ENCODE measurements at regions not wholly inside any gene's neighbourhood (a gene's known extent, or its start where the extent isn't known, plus 50 kb on each side); places are given as distances from the start of the nearest gene placed in this dataset.

DNA sequence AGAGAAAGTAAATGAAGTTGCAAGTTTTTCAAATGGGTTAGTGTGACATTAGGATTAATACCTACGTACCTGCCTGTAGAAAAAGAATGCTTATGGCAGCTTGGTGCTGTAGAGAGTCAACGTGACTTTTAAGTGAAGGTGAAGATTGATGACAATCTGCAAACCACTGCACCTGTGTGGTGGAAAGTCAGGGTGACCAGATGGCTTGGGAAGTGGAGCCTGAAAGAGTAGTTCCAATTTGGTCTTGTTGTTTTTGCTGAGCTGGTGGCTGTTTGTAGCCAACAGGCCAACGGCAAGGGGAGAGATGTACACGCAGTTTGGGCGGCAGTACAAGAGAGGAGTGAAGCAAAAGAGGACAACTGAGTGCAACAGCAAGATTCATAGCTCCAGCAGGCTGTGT is 78.1 kb upstream of the JAK1 start:
- CTCF ChIA-PET, result interaction anchor here (0.6 to 1.0 kb wide), 3 partner anchors 33 to 176 kb away, joined by 3 to 4 read pairs (median 3); no protein-coding TSS in a partner anchor
- DNase-seq (no peak), ATAC-seq (no peak)
- Mint-ChIP-seq H3K9me3 (ENCODE audit: low read depth) (no peaks in the 10 kb centered on the region), H3K4me3 (no peak overlapping the region), H3K4me1 (peaks cover 32% of the 10 kb centered on the region), H3K27ac (no peak overlapping the region), H3K27me3 (no peaks in the 10 kb centered on the region), H3K36me3 (ENCODE audit: low read depth) (no peaks in the 10 kb centered on the region)
- intact Hi-C loops (cut with DNase I, micrococcal nuclease), result loop anchor here (5.0 to 10.0 kb wide), 4 partner anchors 42 to 360 kb away; no protein-coding TSS in a partner anchor
- POLR2A ChIA-PET, result no interaction called here

DNA sequence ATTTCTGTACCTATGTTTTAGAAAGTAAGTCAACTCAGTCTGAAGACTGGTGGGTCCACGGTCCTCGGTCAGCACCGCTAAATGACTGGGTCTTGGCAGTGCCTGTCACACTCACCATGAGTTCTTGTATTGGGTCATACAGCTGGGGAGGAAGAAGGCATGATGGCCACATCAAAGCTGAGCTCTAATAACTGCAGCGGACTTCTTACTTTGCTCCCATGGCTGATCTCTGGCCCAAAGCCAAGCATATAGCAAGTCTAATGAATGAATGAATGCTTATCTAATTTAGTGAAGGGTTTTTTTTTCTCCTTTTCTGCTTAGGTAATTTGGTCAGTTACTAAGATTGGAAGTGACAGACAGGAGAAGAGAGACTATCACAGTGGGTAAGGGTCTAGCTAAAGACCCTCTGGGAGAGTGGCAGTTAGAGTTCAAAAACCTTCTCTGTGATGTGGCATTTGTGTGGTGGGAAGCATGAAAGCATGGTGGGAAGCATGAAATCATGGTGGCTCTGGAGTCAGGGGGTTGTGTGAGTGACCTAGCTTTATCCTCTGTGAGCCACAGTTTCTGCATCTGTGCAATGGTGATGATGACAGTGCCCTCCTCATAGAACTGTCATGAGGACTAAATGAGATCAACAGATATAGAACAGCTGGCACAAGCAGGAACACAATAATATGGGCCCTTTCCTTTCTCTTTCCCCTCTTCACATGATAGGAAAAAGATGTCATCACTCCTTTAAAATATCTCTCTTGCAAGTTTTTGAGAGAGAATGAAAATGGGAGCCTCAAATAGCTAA is 78.9 kb upstream of the JAK1 start:
- ATAC-seq (no peak), DNase-seq (no peak)
- Mint-ChIP-seq H3K27ac (no peak overlapping the region), H3K9me3 (ENCODE audit: low read depth) (no peaks in the 10 kb centered on the region), H3K4me1 (peaks cover 40% of the 10 kb centered on the region), H3K4me3 (no peak overlapping the region), H3K27me3 (no peaks in the 10 kb centered on the region), H3K36me3 (ENCODE audit: low read depth) (no peaks in the 10 kb centered on the region)
- POLR2A ChIA-PET, result no interaction called here
- intact Hi-C loops (cut with DNase I, micrococcal nuclease), result loop anchor here in 1 of 2 experiments (10.0 kb wide), 1 partner anchor 360 kb away; no protein-coding TSS in a partner anchor
- CTCF ChIA-PET, result interaction anchor here (2.0 kb wide), 1 partner anchor 17 kb away, joined by 7 read pairs; no protein-coding TSS in a partner anchor

DNA sequence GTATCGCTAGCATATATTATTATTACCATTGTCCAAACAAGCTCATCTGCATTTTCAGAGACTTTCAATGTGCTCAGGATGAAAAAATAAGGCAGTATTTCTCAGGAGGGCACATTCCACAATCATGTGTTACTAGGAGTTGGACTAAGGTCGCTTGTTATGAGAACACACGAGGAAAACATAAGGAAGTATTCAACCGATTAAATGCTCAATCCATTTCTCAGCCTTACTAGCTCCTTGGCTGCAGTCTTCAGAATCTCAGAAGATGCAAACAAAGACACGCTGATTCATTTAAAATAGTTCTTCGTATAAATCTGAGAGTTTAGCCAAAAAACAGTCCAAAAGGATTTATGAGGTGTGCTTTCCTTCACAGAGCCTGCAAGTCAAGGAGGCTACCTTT is 82.0 kb upstream of the JAK1 start:
- H3K4me3 Mint-ChIP-seq, result no peak overlapping the region
- H3K9me3 Mint-ChIP-seq (ENCODE audit: low read depth), result no peaks in the 10 kb centered on the region
- no peaks in the 10 kb centered on the region for H3K36me3 Mint-ChIP-seq (ENCODE audit: low read depth)
- ChIA-PET CTCF (no interaction called here), POLR2A (interaction anchor here (0.5 kb wide), 1 partner anchor 72 kb away, joined by 3 read pairs; no protein-coding TSS in a partner anchor)
- DNase-seq (no peak), ATAC-seq (no peak)
- H3K27ac Mint-ChIP-seq, result no peak overlapping the region
- H3K4me1 Mint-ChIP-seq, result peaks cover 32% of the 10 kb centered on the region
- intact Hi-C loops (cut with DNase I, micrococcal nuclease), result loop anchor here in 1 of 2 experiments (10.0 kb wide), 1 partner anchor 364 kb away; no protein-coding TSS in a partner anchor
- H3K27me3 Mint-ChIP-seq, result no peaks in the 10 kb centered on the region

DNA sequence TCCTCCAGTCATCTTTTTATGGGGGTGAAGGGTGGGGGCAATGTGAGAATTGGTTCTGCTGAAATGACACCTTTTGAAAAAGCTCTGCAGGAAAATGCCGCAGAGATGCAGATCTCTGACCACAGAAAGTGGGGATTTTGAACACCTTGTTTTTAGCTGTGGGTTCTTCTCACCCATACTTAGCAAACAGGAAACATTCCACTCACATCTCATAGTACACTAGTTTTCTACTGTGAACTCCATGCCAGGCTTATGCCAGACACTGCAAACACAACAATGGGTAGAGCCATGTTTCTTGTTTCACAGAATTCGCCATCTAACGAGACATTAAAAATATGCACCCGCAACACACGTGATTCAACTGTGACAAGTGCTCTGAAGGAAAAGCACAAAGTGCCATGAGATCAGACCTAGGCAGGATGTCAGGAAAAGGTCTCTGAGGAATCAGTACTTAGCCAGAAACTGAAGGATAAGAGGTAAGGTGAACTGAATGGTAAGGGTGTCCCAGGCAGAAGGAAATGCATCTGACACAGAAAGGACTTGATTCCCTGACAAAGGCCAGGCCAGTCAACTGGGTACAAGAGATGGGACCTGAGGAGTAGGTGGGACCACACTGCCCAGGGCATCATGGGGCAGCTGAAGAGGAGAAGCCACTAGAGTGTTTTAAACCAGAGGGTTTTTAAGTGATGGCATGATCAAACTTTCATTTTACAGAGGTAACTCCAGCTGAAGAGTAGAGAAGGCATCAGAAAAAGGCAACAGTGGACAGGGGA is 83.8 kb upstream of the JAK1 start:
- ChIA-PET POLR2A (no interaction called here), CTCF (interaction anchor here (0.6 to 2.5 kb wide), 8 partner anchors 8 to 1029 kb away, joined by 3 to 9 read pairs (median 3); no protein-coding TSS in a partner anchor)
- Mint-ChIP-seq H3K4me3 (peak overlapping the region; percentile 13), H3K4me1 (peaks cover 29% of the 10 kb centered on the region), H3K27me3 (no peaks in the 10 kb centered on the region), H3K27ac (peak overlapping the region; percentile 64), H3K9me3 (ENCODE audit: low read depth) (no peaks in the 10 kb centered on the region), H3K36me3 (ENCODE audit: low read depth) (no peaks in the 10 kb centered on the region)
- intact Hi-C loops (cut with DNase I, micrococcal nuclease), result loop anchor here in 1 of 2 experiments (10.0 kb wide), 1 partner anchor 365 kb away; no protein-coding TSS in a partner anchor
- ATAC-seq (peak; percentile 70), DNase-seq (peak; percentile 25)

DNA sequence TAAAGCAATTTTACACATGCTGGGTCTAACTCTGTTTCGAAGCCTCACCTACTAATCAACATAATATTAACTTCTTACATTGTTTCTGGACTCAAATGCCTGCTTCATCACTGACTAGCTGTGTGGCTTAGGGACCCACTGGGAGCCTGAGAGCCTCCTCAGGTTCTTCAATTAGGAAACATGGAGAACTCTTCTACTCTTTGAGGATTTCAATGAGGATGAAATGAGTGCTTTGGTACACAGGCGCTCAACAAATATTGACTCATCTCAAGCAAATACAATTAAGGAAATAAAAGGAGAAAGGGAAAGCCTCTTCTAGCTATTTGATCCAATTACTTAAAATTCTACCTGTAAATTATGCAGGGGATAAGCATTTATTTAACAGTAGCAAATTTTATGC is 84.4 kb upstream of the JAK1 start:
- ATAC-seq (no peak), DNase-seq (no peak)
- POLR2A ChIA-PET, result no interaction called here
- intact Hi-C loops (cut with DNase I, micrococcal nuclease), result no loop called here
- Mint-ChIP-seq H3K4me3 (no peak overlapping the region), H3K9me3 (ENCODE audit: low read depth) (no peaks in the 10 kb centered on the region), H3K36me3 (ENCODE audit: low read depth) (peaks cover 1% of the 10 kb centered on the region), H3K27ac (no peak overlapping the region), H3K4me1 (peaks cover 29% of the 10 kb centered on the region), H3K27me3 (no peaks in the 10 kb centered on the region)
- CTCF ChIA-PET, result interaction anchor here (1.0 to 2.5 kb wide), 4 partner anchors 9 to 34 kb away, joined by 3 to 9 read pairs (median 4); no protein-coding TSS in a partner anchor

DNA sequence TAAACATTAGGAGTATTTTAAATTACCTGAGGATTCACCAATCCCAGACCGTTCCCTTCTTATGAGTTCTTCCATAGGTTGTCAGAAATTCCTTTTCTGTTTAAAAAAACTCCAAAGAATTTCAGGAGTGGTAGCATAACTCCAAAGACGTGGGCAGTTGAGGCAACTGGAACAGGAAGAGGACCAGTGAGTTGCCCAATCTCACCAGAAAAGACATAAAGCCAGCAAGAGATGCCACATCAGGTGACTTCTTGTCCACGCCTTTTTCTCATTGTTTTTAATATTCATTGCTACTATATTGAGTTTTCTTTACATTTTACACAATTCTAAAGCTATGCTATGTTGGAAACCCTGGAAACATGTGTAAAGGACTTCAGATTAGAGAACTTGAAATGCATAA is 88.1 kb upstream of the JAK1 start:
- Mint-ChIP-seq H3K27me3 (no peaks in the 10 kb centered on the region), H3K36me3 (ENCODE audit: low read depth) (peaks cover 17% of the 10 kb centered on the region), H3K4me1 (peaks cover 35% of the 10 kb centered on the region), H3K4me3 (no peak overlapping the region), H3K9me3 (ENCODE audit: low read depth) (no peaks in the 10 kb centered on the region), H3K27ac (no peak overlapping the region)
- ChIA-PET CTCF (interaction anchor here (1.5 kb wide), 1 partner anchor 20 kb away, joined by 3 read pairs; no protein-coding TSS in a partner anchor), POLR2A (no interaction called here)
- ATAC-seq (no peak), DNase-seq (no peak)
- intact Hi-C loops (cut with DNase I, micrococcal nuclease), result no loop called here

DNA sequence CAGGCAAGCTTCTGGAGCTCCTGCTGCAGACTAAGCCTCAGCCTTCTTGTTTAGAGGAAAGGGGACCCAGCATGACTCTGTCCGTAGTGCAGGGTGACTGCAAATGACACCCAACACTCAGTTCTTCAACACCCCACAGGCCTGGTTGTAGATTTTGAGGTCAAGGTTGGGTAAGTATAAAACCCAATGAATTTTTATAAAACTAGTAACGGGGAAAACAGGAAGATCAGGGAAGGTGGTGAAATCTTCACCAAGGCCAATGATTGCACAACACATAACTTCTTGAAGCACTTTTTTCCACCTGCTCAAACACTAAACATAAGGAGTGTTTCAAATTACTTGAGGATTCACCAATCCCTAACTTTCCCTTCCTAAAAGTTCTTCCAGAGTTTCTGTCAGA is 89.4 kb upstream of the JAK1 start:
- intact Hi-C loops (cut with DNase I, micrococcal nuclease), result no loop called here
- DNase-seq (no peak), ATAC-seq (no peak)
- H3K27ac Mint-ChIP-seq, result no peak overlapping the region
- POLR2A ChIA-PET, result no interaction called here
- peaks cover 17% of the 10 kb centered on the region for H3K36me3 Mint-ChIP-seq (ENCODE audit: low read depth)
- peaks cover 32% of the 10 kb centered on the region for H3K4me1 Mint-ChIP-seq
- CTCF ChIA-PET, result interaction anchor here (1.5 kb wide), 1 partner anchor 19 kb away, joined by 3 read pairs; no protein-coding TSS in a partner anchor
- H3K27me3 Mint-ChIP-seq, result no peaks in the 10 kb centered on the region
- no peaks in the 10 kb centered on the region for H3K9me3 Mint-ChIP-seq (ENCODE audit: low read depth)
- H3K4me3 Mint-ChIP-seq, result no peak overlapping the region

DNA sequence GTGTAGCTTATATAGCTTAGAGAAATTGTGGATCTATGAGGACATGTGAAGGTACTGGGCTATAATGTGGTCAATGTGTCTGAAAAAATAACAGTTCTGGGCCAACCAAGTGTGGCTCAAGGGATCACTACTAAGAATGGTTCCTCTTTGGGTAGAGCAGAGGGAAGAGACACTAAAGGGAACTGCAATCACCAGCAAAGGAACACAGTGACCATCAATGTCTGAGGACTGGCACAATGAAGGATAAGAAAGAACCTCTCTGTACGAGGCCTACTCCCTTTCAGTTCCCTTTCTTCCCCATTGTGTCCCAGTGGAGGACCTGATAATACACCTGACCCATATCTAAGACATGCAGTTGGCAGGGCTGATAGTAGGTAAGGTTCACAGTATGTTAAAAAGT is 89.9 kb upstream of the JAK1 start:
- no peaks in the 10 kb centered on the region for H3K9me3 Mint-ChIP-seq (ENCODE audit: low read depth)
- no peak overlapping the region for H3K4me3 Mint-ChIP-seq
- H3K4me1 Mint-ChIP-seq, result peaks cover 32% of the 10 kb centered on the region
- ChIA-PET CTCF (no interaction called here), POLR2A (no interaction called here)
- peaks cover 17% of the 10 kb centered on the region for H3K36me3 Mint-ChIP-seq (ENCODE audit: low read depth)
- no peaks in the 10 kb centered on the region for H3K27me3 Mint-ChIP-seq
- ATAC-seq (no peak), DNase-seq (no peak)
- H3K27ac Mint-ChIP-seq, result no peak overlapping the region
- intact Hi-C loops (cut with DNase I, micrococcal nuclease), result no loop called here

DNA sequence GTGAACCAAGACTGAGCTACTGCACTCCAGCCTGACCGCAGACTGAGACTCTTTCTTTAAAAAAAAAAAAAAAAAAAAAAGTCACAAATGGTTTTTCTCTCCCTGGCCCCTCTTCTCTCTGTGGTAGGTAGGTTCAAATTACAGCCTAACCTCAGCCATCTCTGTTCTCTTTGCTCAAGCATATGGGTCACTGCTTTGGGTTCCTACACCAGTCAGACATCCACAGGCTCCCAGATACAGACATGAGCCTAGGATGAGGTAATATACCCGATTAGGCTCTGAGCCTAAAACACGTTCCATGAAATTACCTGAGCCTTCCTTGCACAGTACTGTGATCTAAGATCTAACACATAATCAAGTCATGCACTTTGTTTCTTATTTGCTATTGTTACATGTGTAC is 90.5 kb upstream of the JAK1 start:
- H3K4me1 Mint-ChIP-seq, result peaks cover 27% of the 10 kb centered on the region
- ATAC-seq (no peak), DNase-seq (no peak)
- H3K27me3 Mint-ChIP-seq, result no peaks in the 10 kb centered on the region
- no peak overlapping the region for H3K27ac Mint-ChIP-seq
- H3K4me3 Mint-ChIP-seq, result no peak overlapping the region
- CTCF ChIA-PET, result no interaction called here
- intact Hi-C loops (cut with DNase I, micrococcal nuclease), result no loop called here
- no peaks in the 10 kb centered on the region for H3K9me3 Mint-ChIP-seq (ENCODE audit: low read depth)
- POLR2A ChIA-PET, result no interaction called here
- peaks cover 17% of the 10 kb centered on the region for H3K36me3 Mint-ChIP-seq (ENCODE audit: low read depth)

DNA sequence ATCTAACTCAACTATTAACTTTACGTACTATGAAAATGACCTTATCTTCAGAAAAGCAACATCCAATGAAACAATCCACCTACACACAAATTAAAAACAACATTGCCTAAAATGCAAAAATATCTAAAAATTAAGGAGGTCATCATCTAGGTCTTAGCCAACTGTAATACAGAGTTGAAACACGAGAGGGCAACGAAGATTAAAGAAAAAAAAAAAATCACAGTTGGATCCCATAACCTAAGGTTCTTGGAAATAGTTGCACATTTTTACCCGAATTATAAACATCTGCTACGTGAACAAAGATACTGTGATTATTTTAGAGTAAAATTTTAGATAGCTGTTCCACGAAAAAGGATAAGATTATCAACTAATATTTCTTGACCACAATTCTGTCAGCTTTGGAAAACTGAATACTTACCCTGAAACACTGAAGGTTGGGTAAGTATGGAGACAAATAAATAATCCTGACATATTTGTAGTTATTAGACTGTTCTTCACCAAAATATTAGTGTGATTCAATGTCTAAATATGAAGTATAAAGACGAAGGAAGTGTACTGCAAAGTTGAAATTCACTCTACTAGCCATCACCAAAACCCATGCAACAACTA is 88.0 kb upstream of the AK4 start:
- H3K4me3 Mint-ChIP-seq, result no peak overlapping the region
- H3K27ac Mint-ChIP-seq, result no peak overlapping the region
- ChIA-PET POLR2A (interaction anchor here (0.6 kb wide), 1 partner anchor 149 kb away, joined by 3 read pairs; no protein-coding TSS in a partner anchor), CTCF (interaction anchor here (0.5 to 2.4 kb wide), 10 partner anchors 10 to 878 kb away, joined by 3 to 9 read pairs (median 4); no protein-coding TSS in a partner anchor)
- peaks cover 19% of the 10 kb centered on the region for H3K36me3 Mint-ChIP-seq (ENCODE audit: low read depth)
- H3K4me1 Mint-ChIP-seq, result peaks cover 51% of the 10 kb centered on the region
- DNase-seq (no peak), ATAC-seq (no peak)
- intact Hi-C loops (cut with DNase I, micrococcal nuclease), result loop anchor here (1.0 to 10.0 kb wide), 7 partner anchors 8 to 1465 kb away; partner anchors contain the start of genes PGM1 (in 1 of the 2) and RAVER2 (in 1 of the 2)
- no peaks in the 10 kb centered on the region for H3K27me3 Mint-ChIP-seq
- H3K9me3 Mint-ChIP-seq (ENCODE audit: low read depth), result no peaks in the 10 kb centered on the region

DNA sequence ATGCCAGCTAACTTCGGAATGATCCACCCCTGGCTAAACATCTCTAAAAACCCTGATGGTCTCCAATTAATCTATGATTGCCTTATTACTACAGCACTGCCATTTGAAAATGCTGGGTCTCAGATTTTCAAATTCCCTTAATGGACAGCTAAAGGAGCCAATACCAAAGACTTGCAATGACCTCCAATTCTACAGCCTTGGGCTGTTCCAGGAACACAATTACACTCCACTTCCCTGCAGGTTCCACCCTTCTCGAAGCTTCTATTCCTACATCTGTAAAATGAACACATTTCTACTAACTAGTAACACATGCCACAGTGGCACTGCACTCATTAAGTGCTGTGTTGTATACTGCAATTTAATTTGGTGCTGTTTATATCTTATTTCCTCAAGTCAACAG is 85.7 kb upstream of the AK4 start:
- ChIA-PET CTCF (interaction anchor here (0.8 to 4.9 kb wide), 6 partner anchors 13 to 625 kb away, joined by 3 to 70 read pairs (median 7); partner anchors contain the start of gene AK4), POLR2A (no interaction called here)
- Mint-ChIP-seq H3K27ac (no peak overlapping the region), H3K36me3 (ENCODE audit: low read depth) (peaks cover 10% of the 10 kb centered on the region), H3K27me3 (no peaks in the 10 kb centered on the region), H3K9me3 (ENCODE audit: low read depth) (no peaks in the 10 kb centered on the region), H3K4me1 (peaks cover 62% of the 10 kb centered on the region), H3K4me3 (no peak overlapping the region)
- no peak for ATAC-seq
- DNase-seq, result no peak
- intact Hi-C loops (cut with DNase I, micrococcal nuclease), result loop anchor here (2.0 to 10.0 kb wide), 7 partner anchors 150 to 1468 kb away; partner anchors contain the start of genes PGM1 (in 1 of the 2) and RAVER2 (in 1 of the 2)
